CD4-positive, CD25-positive, alpha-beta regulatory T cell (primary cell): ENCODE measurements at regions not wholly inside any gene's neighbourhood (a gene's known extent, or its start where the extent isn't known, plus 50 kb on each side); places are given as distances from the start of the nearest gene placed in this dataset.

Experiments
- ATAC-seq, 2 donors: fragments of 150-1000 bp; cut with Tn5 transposase; one replicate each; pipeline ENCODE4 v1.10.0; 2021; ENCODE audit warnings: low read depth in 2 of 2, moderate number of reproducible peaks in 2 of 2, moderate library complexity in 1 of 2
- DNase-seq, 3 donors: peaks; one replicate each; pipeline versions ENCODE4 v3.0.0 to v3.0.0-alpha.2; 2012 to 2022; ENCODE audit warnings: mixed read lengths in 1 of 3
- H3K27ac ChIP-seq: one replicate; pipeline ENCODE4 v1.7.0; 2013; ENCODE audit warnings: mild to moderate bottlenecking, low read length; ENCODE audit not compliant: insufficient read depth, poor library complexity, severe bottlenecking
- H3K27me3 ChIP-seq: one replicate; pipeline ENCODE4 v1.7.0; 2013; ENCODE audit warnings: low read length; ENCODE audit not compliant: control insufficient read depth, insufficient read depth
- H3K36me3 ChIP-seq: one replicate; pipeline ENCODE4 v1.7.0; 2013; ENCODE audit warnings: mild to moderate bottlenecking, low read length, moderate library complexity; ENCODE audit not compliant: control insufficient read depth, insufficient read depth
- H3K4me1 ChIP-seq: 2 replicates; pipeline ENCODE4 v1.7.0; 2013; ENCODE audit warnings: mild to moderate bottlenecking, low read length; ENCODE audit not compliant: insufficient read depth, control insufficient read depth, poor library complexity, severe bottlenecking
- H3K4me3 ChIP-seq: one replicate; pipeline ENCODE4 v1.7.0; 2013; ENCODE audit warnings: low read depth, mild to moderate bottlenecking, low read length, moderate library complexity
- H3K9me3 ChIP-seq, 2 experiments: 1 replicate in 1 of 2; 2 replicates in 1 of 2; pipeline ENCODE4 v1.7.0; 2013; ENCODE audit warnings: low read length in 2 of 2, mild to moderate bottlenecking in 1 of 2, moderate library complexity in 1 of 2; ENCODE audit not compliant: control insufficient read depth in 2 of 2
- H3K27ac Mint-ChIP-seq, 3 donors: one replicate each; pipeline ENCODE4 v1.8.0; 2020 to 2022; ENCODE audit warnings: mild to moderate bottlenecking in 3 of 3, mixed read lengths in 3 of 3, moderate library complexity in 2 of 3
- H3K27me3 Mint-ChIP-seq: one replicate; pipeline ENCODE4 v1.8.0; 2022; ENCODE audit warnings: mild to moderate bottlenecking, mixed read lengths
- H3K36me3 Mint-ChIP-seq: one replicate; pipeline ENCODE4 v1.8.0; 2020; ENCODE audit warnings: mixed read lengths
- H3K4me1 Mint-ChIP-seq, 4 donors: one replicate each; pipeline ENCODE4 v1.8.0; 2020 to 2022; ENCODE audit warnings: mixed read lengths in 4 of 4, mild to moderate bottlenecking in 1 of 4
- H3K4me3 Mint-ChIP-seq, 4 donors: one replicate each; pipeline ENCODE4 v1.8.0; 2020 to 2022; ENCODE audit warnings: mild to moderate bottlenecking in 4 of 4, mixed read lengths in 4 of 4, moderate library complexity in 3 of 4
- H3K9me3 Mint-ChIP-seq, 7 donors: one replicate each; pipeline ENCODE4 v1.8.0; 2020 to 2022; ENCODE audit warnings: mixed read lengths in 7 of 7, mild to moderate bottlenecking in 3 of 7, moderate library complexity in 2 of 7

DNA sequence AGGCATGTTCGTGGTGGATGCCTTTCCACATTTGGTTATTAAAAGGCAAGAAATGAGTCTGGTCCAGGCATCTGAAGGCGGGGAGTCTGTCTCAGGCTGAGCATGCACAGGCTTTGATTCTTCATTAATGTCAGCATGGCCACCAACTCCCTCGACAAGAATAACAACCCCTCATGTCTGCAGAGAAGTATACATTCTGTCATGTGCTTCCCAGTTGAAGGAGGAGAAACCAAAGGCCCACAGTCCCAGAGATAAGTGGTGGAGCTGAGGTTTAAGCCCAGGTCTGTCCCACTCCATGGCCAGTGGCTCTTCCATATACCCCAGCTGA is 61.6 kb upstream of the LAPTM5 start:
- H3K4me1 ChIP-seq: peaks cover 6% of the 10 kb centered on the region
- H3K4me1 Mint-ChIP-seq: peaks cover 0 to 6% (median 4%) of the 10 kb centered on the region in 4 donors

DNA sequence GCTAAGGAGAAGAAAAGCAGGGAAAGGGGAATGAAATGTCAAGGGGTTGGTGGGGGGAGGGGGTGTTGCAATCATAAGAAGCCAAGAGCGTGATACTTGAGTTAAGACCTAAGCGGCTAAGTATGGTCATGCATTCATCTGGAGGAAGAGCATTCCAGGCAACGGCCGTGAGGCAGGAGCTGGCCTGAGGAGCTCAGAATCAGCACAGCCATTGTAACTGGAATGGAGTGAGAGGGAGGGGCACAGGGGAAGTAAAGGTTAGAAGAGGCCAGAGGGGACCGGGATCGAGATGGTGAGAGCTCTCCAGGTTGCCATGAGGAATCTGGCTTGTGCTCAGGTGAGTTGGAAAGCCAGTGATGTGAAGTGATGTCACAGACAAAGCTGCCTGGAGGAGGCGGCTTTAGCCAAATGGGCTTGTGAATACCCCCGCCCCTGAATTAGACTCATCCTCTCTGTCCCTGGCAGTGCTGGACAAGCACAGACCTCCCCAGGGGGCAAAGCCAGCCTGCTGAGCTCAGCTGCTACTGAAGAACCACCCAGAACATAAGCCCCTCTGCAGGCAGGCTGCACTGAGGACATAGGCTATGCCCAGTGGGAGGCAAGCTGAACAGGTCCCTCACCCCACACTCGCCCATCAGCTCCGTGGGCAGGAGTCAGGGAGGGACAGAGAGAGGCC is 61.1 kb upstream of the LAPTM5 start:
- Mint-ChIP-seq H3K9me3 (peaks cover 0 to 3% (median 0%) of the 10 kb centered on the region in 7 donors), H3K36me3 (no peaks in the 10 kb centered on the region), H3K4me3 (no peak overlapping the region), H3K4me1 (peaks cover 0 to 3% (median under 1%) of the 10 kb centered on the region in 4 donors), H3K27me3 (peaks cover 34% of the 10 kb centered on the region), H3K27ac (no peak overlapping the region)
- ATAC-seq: no peak
- no peak for DNase-seq
- H3K27ac ChIP-seq: no peak overlapping the region
- H3K36me3 ChIP-seq: no peaks in the 10 kb centered on the region
- no peak overlapping the region for H3K4me3 ChIP-seq
- peaks cover 34% of the 10 kb centered on the region for H3K27me3 ChIP-seq
- peaks cover under 1% of the 10 kb centered on the region for H3K4me1 ChIP-seq
- H3K9me3 ChIP-seq: no peaks in the 10 kb centered on the region

More for the DNA sequence above, 61.6 kb upstream of the LAPTM5 start:
- H3K4me3 ChIP-seq: no peak overlapping the region
- H3K9me3 ChIP-seq: no peaks in the 10 kb centered on the region
- no peaks in the 10 kb centered on the region for H3K36me3 Mint-ChIP-seq
- no peak for ATAC-seq
- H3K9me3 Mint-ChIP-seq: peaks cover 0 to 3% (median 0%) of the 10 kb centered on the region in 7 donors
- no peaks in the 10 kb centered on the region for H3K36me3 ChIP-seq
- peaks cover 36% of the 10 kb centered on the region for H3K27me3 ChIP-seq
- H3K4me3 Mint-ChIP-seq: no peak overlapping the region
- no peak overlapping the region for H3K27ac Mint-ChIP-seq
- no peak for DNase-seq
- H3K27ac ChIP-seq: no peak overlapping the region
- H3K27me3 Mint-ChIP-seq: peaks cover 39% of the 10 kb centered on the region

GRCh38 chr1:30817548-30817947 is 60.0 kb upstream of the LAPTM5 start:
- no peak for ATAC-seq
- Histone ChIP-seq H3K27ac (no peak overlapping the region), H3K4me1 (no peaks in the 10 kb centered on the region), H3K36me3 (no peaks in the 10 kb centered on the region), H3K27me3 (peaks cover 27% of the 10 kb centered on the region), H3K9me3 (no peaks in the 10 kb centered on the region), H3K4me3 (no peak overlapping the region)
- Mint-ChIP-seq H3K4me1 (no peaks in the 10 kb centered on the region), H3K27ac (no peak overlapping the region), H3K9me3 (peaks cover 0 to 3% (median 0%) of the 10 kb centered on the region in 7 donors), H3K27me3 (peaks cover 23% of the 10 kb centered on the region), H3K4me3 (no peak overlapping the region), H3K36me3 (no peaks in the 10 kb centered on the region)
- no peak for DNase-seq

GRCh38 chr1:30817077-30817438 is 59.5 kb upstream of the LAPTM5 start:
- Histone ChIP-seq H3K27me3 (peaks cover 27% of the 10 kb centered on the region), H3K9me3 (no peaks in the 10 kb centered on the region), H3K27ac (no peak overlapping the region), H3K4me1 (no peaks in the 10 kb centered on the region), H3K4me3 (no peak overlapping the region), H3K36me3 (no peaks in the 10 kb centered on the region)
- peaks cover 0 to 3% (median 0%) of the 10 kb centered on the region in 7 donors for H3K9me3 Mint-ChIP-seq
- H3K4me3 Mint-ChIP-seq: no peak overlapping the region
- no peak for DNase-seq
- no peaks in the 10 kb centered on the region for H3K4me1 Mint-ChIP-seq
- no peaks in the 10 kb centered on the region for H3K36me3 Mint-ChIP-seq
- no peak overlapping the region for H3K27ac Mint-ChIP-seq
- peaks cover 25% of the 10 kb centered on the region for H3K27me3 Mint-ChIP-seq
- ATAC-seq: no peak

- H3K9me3 ChIP-seq: no peaks in the 10 kb centered on the region
- no peak overlapping the region for H3K4me3 ChIP-seq
- H3K4me1 Mint-ChIP-seq: no peaks in the 10 kb centered on the region
- H3K4me1 ChIP-seq: no peaks in the 10 kb centered on the region
- DNase-seq (no peak), ATAC-seq (no peak)
- H3K27me3 Mint-ChIP-seq: peaks cover 22% of the 10 kb centered on the region
- peaks cover 0 to 3% (median 0%) of the 10 kb centered on the region in 7 donors for H3K9me3 Mint-ChIP-seq
- H3K4me3 Mint-ChIP-seq: no peak overlapping the region
- H3K27ac ChIP-seq: no peak overlapping the region
- H3K36me3 ChIP-seq: no peaks in the 10 kb centered on the region
- no peak overlapping the region for H3K27ac Mint-ChIP-seq
- peaks cover 27% of the 10 kb centered on the region for H3K27me3 ChIP-seq
- no peaks in the 10 kb centered on the region for H3K36me3 Mint-ChIP-seq
Observed at GRCh38 chr1:30816211-30817076, 58.9 kb upstream of the LAPTM5 start.

- H3K9me3 ChIP-seq: no peaks in the 10 kb centered on the region
- peaks cover 22% of the 10 kb centered on the region for H3K27me3 Mint-ChIP-seq
- no peak overlapping the region for H3K27ac Mint-ChIP-seq
- no peaks in the 10 kb centered on the region for H3K4me1 ChIP-seq
- H3K36me3 Mint-ChIP-seq: no peaks in the 10 kb centered on the region
- DNase-seq (no peak), ATAC-seq (no peak)
- H3K36me3 ChIP-seq: no peaks in the 10 kb centered on the region
- H3K4me3 Mint-ChIP-seq: no peak overlapping the region
- H3K4me3 ChIP-seq: no peak overlapping the region
- H3K27me3 ChIP-seq: peaks cover 28% of the 10 kb centered on the region
- H3K9me3 Mint-ChIP-seq: peaks cover 0 to 3% (median 0%) of the 10 kb centered on the region in 7 donors
- no peaks in the 10 kb centered on the region for H3K4me1 Mint-ChIP-seq
- H3K27ac ChIP-seq: no peak overlapping the region
Observed at GRCh38 chr1:30815556-30815955, 58.0 kb upstream of the LAPTM5 start.

DNA sequence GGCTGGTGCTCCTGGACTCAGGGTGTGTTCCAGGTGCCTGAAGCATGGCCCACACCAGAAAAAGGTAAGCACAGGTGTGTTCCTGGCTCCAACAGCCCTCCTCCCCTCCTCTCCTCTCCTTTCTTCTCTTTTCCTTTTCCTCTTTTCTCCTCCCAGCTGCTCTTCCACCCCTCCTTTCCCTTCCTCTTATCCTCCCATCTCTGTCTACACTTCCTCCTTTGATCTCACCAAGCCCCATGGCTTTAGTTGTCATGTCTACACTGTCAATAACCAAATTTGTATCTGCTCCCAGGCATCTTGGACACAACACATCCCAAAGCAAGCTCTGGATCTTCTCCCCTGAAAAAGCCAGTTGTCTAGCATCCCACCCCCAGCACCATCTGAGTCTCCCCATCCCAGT is 56.7 kb upstream of the LAPTM5 start:
- Mint-ChIP-seq H3K9me3 (peaks cover 0 to 3% (median 0%) of the 10 kb centered on the region in 7 donors), H3K36me3 (no peaks in the 10 kb centered on the region), H3K27ac (no peak overlapping the region), H3K27me3 (peaks cover 31% of the 10 kb centered on the region), H3K4me1 (no peaks in the 10 kb centered on the region), H3K4me3 (no peak overlapping the region)
- ATAC-seq (no peak), DNase-seq (no peak)
- Histone ChIP-seq H3K27me3 (peaks cover 29% of the 10 kb centered on the region), H3K36me3 (no peaks in the 10 kb centered on the region), H3K4me3 (no peak overlapping the region), H3K4me1 (no peaks in the 10 kb centered on the region), H3K27ac (no peak overlapping the region), H3K9me3 (no peaks in the 10 kb centered on the region)
